GM13976 (cell line): ENCODE measurements at regions not wholly inside any gene's neighbourhood (a gene's known extent, or its start where the extent isn't known, plus 50 kb on each side); places are given as distances from the start of the nearest gene placed in this dataset.

Experiments
- DNase-seq: peaks from one replicate; pipeline ENCODE4 v3.0.0; 2012; ENCODE audit warnings: low spot score
- in situ Hi-C: fragments of 300-500 bp; cut with MboI; formaldehyde crosslinking; loops from one replicate; pipeline ENCODE4 v1.12.0; 2022; ENCODE audit warnings: low sequenced_read_pairs, mixed read lengths, inconsistent platforms; ENCODE audit not compliant: unreplicated experiment
- TF ChIP-seq, protein P1 (sequence below): IDR thresholded peaks from 2 replicates; pipeline ENCODE4 v1.5.1; 2012; ENCODE audit warnings: borderline replicate concordance, mild to moderate bottlenecking; ENCODE audit not compliant: insufficient read depth; ENCODE audit errors: extremely low read depth, missing control alignments, control extremely low read depth

DNA sequence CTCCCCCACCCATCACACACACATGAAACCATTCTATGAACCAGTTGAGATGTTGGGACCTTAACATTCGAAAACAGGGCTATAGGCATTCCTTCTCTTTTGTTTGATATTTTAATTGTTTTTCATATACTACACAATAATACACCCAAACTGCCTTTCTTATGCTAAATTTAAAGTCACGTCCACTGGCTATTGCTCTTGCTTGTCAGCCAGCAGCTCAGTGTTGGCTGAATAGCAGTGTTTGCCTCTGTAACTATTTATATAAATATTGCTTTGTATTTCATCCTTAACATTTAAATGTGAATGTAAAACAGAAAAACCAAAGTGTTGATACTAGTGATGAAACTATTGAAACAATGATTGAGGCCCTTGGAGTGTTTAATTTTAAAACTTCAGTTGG is 234.4 kb upstream of the KCNK2 start:
- DNase-seq = no peak
- in situ Hi-C loops = no loop called here
- TF ChIP-seq, protein P1, sequence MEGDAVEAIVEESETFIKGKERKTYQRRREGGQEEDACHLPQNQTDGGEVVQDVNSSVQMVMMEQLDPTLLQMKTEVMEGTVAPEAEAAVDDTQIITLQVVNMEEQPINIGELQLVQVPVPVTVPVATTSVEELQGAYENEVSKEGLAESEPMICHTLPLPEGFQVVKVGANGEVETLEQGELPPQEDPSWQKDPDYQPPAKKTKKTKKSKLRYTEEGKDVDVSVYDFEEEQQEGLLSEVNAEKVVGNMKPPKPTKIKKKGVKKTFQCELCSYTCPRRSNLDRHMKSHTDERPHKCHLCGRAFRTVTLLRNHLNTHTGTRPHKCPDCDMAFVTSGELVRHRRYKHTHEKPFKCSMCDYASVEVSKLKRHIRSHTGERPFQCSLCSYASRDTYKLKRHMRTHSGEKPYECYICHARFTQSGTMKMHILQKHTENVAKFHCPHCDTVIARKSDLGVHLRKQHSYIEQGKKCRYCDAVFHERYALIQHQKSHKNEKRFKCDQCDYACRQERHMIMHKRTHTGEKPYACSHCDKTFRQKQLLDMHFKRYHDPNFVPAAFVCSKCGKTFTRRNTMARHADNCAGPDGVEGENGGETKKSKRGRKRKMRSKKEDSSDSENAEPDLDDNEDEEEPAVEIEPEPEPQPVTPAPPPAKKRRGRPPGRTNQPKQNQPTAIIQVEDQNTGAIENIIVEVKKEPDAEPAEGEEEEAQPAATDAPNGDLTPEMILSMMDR = no peak

DNA sequence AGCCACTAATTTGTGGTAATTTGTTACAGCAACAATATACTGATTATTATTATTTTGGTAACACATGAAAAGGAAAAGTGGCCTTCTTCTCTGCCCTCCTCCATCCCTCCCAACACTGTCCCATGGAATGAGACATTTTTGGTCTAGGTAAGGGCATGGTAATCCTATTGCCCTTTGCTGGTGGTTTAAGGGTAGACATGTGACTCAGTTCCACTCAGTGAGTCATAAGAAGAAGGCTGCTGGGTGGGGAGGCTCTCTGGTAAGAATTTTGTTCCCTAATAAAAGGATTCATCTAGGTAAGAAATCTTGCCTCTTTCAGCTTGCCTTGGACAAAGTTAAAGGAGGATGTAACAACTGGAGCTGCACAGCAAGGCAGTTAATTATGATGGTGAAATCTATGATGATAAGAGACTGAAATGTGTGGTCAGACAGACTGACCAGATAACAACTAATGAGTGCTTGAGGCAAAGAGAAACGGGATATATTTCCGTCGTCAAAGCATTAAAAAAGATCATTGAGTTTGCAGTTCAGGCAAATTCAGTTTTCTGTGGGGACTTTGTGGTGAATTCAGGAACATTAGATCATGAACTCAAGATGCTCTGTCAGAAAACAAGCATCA is 232.0 kb upstream of the KCNK2 start:
- TF ChIP-seq, protein P1 = no peak
- in situ Hi-C loops = no loop called here

DNA sequence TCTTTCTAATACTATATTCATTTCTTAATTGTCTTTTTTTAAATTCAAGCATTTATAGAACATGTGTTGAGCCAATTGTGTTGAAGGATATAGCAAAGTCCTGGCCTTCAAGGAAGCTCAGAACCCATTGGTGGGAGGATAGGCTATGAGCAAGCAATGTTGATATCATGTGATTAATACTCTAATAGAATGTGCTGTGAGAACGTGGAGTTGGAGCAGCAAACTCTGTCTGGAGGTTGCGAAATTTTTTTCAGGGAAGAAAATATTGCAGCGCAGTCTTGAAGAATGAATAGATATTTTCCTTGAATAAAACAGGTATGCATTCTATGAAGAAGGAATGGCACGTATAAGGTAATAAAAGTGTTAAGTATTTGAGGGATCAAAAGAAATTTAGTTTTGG is 229.2 kb upstream of the KCNK2 start:
- in situ Hi-C loops = no loop called here
- no peak for DNase-seq
- TF ChIP-seq, protein P1 = no peak

More for the DNA sequence above, 232.0 kb upstream of the KCNK2 start:
- no peak for DNase-seq

DNA sequence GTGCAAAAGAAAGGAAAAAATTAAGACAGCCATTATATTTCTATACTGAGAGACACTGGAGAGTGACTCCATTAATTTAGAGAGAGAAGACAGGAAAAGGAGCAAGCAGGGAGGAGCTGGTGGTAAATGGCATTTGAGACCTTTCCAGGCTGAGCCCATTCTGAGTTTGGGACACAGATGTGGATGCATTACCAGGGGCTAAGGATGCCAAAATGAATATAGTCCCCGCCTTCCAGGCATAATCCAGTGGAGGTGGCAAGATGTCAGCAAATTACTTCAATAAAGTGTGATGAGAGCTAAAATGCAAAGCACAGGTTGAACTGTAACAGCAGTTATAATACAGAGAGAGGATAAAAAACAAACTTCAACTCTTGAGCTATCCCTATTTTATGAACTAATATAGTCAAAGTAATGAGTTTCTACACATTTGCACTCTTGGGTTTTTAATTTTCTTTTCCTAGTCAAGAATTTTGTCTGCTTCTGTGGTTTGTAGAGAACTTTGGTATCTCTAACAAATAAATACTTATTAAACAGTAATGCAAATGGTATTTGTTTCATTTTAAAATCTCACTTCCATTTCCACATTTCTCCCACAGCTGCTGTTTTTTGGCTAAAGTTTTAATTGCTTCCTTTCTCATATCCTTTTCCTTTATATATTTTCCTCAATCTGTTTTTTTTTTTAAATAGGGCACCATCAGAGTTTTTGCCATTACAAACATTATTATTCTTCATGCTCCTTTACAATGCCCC is 228.2 kb upstream of the KCNK2 start:
- TF ChIP-seq, protein P1 = no peak
- no peak for DNase-seq
- in situ Hi-C loops = no loop called here

DNA sequence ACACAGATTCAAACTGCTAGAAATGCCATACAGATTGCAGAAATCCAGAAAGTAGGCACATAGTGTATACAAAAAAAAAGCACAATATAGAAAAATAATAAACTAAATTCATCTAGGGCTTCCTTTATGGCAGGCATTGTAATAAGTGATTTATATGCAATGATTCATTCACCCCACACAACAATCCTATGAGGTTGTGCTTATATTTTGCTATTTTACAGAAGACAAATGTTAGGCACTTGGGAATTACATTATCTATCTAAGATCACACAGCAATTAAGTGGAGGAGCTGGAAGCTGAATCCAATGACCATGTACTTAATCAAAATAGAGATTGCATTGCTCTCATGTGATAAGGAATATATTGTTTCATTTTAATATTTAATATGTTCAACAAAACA is 225.7 kb upstream of the KCNK2 start:
- TF ChIP-seq, protein P1 = no peak
- in situ Hi-C loops = no loop called here
- no peak for DNase-seq

DNA sequence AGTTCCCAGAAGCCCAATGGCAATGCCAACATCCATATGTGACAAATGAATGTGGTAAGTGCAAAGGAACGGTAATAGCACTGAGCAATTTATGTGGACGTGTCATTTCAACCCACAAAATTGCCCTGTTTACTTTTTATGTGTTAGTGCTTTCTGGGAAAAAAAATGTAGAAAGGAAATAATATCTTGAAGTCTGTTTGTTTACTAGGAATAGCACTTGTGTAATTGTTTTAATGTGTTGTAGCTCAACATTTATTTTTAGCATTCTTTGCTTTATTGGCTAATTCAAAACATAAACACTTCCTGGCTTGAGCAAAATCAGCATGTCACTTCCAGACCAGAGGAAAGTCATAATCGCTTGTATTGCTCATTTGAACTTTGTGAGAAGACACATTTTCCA is 224.8 kb upstream of the KCNK2 start:
- in situ Hi-C loops = no loop called here

More for the DNA sequence above, 224.8 kb upstream of the KCNK2 start:
- TF ChIP-seq, protein P1 = no peak
- DNase-seq = no peak
